ENCODE measurements at regions not wholly inside any gene's neighbourhood (a gene's known extent, or its start where the extent isn't known, plus 50 kb on each side); places are given as distances from the start of the nearest gene placed in this dataset.

DNA sequence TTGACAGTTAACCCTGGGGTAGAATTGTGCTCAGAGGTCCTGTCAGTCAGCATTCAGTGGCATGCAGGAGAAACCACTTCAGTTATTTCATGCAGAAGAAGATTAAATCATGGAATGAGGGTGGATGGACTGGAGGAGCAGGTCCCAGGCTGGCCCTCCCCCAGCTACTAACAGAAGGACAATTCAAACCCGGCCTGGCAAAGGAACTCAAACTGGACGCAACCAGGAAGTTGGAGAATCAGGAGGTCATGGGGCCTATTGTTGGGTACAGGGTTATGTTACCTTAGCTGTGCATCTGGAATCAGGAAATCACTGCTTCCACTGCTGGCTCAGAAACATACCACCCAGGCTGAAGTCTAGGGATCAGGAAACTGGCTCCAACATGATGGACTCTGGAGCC, 121.4 kb downstream of the GPAT3 start:
- no peak for TF ChIP-seq FOXP2 (optimal IDR thresholded peaks at IDR 0.05; ENCODE audit: borderline replicate concordance, extremely low read depth, extremely low read length, insufficient read depth)
- TF ChIP-seq POLR2AphosphoS5 (IDR thresholded peaks at IDR 0.05; ENCODE audit: low read depth, low read length), result no peak
- no peak for TF ChIP-seq TAF1 (IDR thresholded peaks at IDR 0.05; ENCODE audit: borderline replicate concordance, insufficient read depth, low read length)
- TF ChIP-seq SIN3A (IDR thresholded peaks at IDR 0.05; ENCODE audit: borderline replicate concordance, insufficient read depth, low read length), result no peak
- TF ChIP-seq, protein P1, sequence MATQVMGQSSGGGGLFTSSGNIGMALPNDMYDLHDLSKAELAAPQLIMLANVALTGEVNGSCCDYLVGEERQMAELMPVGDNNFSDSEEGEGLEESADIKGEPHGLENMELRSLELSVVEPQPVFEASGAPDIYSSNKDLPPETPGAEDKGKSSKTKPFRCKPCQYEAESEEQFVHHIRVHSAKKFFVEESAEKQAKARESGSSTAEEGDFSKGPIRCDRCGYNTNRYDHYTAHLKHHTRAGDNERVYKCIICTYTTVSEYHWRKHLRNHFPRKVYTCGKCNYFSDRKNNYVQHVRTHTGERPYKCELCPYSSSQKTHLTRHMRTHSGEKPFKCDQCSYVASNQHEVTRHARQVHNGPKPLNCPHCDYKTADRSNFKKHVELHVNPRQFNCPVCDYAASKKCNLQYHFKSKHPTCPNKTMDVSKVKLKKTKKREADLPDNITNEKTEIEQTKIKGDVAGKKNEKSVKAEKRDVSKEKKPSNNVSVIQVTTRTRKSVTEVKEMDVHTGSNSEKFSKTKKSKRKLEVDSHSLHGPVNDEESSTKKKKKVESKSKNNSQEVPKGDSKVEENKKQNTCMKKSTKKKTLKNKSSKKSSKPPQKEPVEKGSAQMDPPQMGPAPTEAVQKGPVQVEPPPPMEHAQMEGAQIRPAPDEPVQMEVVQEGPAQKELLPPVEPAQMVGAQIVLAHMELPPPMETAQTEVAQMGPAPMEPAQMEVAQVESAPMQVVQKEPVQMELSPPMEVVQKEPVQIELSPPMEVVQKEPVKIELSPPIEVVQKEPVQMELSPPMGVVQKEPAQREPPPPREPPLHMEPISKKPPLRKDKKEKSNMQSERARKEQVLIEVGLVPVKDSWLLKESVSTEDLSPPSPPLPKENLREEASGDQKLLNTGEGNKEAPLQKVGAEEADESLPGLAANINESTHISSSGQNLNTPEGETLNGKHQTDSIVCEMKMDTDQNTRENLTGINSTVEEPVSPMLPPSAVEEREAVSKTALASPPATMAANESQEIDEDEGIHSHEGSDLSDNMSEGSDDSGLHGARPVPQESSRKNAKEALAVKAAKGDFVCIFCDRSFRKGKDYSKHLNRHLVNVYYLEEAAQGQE (IDR thresholded peaks at IDR 0.05; ENCODE audit: insufficient read depth in 1 of 2, low read depth in 2 of 2, low read length in 2 of 2), result no peak

Data from PFSK-1 (cell line).